Central memory CD4-positive, alpha-beta T cell (primary cell): ENCODE measurements at regions not wholly inside any gene's neighbourhood (a gene's known extent, or its start where the extent isn't known, plus 50 kb on each side); places are given as distances from the start of the nearest gene placed in this dataset.
A peak's percentile ranks its signal among the peaks of the same experiment; 100 is the strongest.
"Not testable (repeated sequence)": the region's sequence is repeated elsewhere in the genome, so short reads cannot be mapped to it uniquely, and the experiment has no call there.

ENCODE experiments used
- DNase-seq: peaks from one replicate; pipeline ENCODE4 v3.0.0; 2022

- no peak for DNase-seq
Measured at GRCh38 chr5:159458217-159458711, 128.0 kb upstream of the IL12B start.

GRCh38 chr5:159459132-159459627 is 128.9 kb upstream of the IL12B start:
- no peak for DNase-seq

GRCh38 chr5:159459951-159460538 is 129.8 kb upstream of the IL12B start:
- DNase-seq = no peak

DNA sequence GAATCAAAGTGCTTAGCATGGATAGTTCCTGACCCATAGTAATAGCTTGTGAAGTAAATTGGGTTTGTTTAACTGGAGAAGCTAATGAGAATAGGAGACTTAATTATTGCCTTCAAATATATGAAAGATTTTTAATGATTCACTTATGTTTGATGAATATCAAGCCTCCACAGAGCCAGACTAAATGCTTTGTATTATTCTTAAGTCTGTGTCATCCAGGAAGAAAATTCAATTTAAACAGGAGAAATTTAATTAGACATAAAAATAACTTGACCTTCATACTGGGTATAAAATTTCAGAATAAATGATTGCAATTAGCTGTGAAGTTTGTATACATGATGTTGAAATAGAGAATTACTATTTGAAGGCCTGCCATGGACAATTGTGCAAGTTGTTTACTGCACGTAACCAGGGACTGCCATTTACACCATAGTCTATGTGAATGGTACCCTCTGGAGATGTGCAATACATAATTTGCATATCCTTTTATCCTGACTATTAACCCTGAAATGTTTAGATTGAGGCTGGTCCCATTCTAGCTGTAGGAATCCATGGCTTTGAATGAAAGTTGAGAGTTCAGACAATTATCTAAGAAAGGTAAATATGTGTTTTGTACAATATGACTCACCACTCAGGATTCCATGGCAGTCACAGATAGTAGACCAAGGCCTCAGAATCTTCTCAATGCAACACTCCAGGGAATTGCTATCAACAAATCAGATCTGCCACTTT is 133.5 kb upstream of the IL12B start:
- DNase-seq = no peak

GRCh38 chr5:159465604-159466003 is 135.3 kb upstream of the IL12B start:
- DNase-seq = no peak

DNA sequence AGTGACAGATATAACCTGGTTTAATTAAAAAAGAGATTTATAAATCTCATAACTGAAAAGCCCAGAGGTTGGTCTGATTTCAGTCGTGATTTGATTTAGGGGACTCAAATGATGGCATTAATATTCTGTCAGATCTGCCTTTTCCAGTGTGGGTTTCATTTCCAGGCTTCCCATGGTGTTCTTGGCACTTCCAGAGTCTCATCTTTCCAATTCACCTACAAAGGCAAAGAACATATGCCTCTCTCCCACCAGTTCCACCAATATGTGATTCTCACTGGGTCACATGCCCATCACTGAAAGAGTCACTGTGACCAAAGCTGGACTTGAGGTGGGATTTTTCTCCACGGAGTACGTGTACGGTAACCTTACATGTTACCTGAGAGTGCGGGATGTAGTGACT is 137.4 kb upstream of the IL12B start:
- DNase-seq = no peak

GRCh38 chr5:159469496-159470372 is 139.4 kb upstream of the IL12B start:
- DNase-seq = peak; percentile 21

DNA sequence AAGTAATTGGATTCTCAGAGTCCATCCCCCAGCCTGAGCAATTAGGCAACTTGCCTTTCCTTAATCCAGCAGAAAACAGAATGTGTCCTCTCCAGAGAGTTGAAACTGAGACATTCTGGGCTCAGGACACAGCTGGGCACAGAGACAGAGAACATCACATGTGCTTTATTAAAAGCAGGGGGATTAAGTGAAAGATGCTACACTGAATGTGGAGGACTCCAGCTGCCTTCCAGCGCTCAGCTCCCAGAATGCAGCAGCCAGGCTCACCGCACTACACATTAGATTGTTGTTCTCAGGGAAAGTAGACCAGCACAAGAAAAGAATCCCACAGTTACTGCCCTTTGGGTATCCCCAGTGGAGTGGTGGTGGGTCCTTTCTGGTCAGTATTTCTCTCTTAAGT is 141.6 kb upstream of the IL12B start:
- no peak for DNase-seq

GRCh38 chr5:159475026-159475425 is 144.7 kb upstream of the IL12B start:
- no peak for DNase-seq

DNA sequence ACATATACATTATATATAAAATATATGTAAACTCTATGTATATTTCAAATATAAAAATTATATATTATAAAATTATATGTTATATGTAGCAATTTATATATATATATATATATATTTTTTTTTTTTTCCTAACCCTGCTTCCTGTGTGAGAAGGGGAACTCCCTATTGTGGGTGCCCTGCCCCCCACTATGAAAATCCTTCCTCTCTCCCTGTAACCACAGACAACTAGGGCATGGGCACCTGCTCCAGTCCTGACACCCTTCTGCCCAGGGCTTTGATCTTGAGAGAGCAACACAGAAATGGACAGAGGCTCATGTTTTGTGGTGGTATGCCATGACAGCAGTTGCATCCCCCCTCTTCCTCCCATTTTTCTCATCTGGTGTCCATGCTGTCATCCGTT is 148.7 kb upstream of the IL12B start:
- DNase-seq = peak; percentile 23

DNA sequence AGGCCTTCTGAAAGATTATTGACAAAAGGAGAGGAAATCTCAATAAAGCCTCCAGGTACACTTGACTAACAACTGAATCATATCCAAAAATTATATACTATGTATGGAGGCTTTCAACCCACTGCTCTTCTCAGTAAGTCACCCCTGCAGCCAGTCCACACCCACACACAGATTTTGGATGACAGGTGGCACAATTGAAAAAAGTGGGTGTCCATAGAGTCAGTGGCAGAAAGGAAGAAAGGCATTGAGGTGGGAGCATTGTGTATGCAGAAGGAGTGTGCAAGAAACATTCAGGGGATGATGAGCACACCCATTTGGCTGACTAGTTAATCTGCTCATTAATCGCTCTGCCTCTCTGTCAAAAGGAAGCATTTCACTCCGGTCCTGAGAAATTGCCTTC is 150.6 kb upstream of the IL12B start:
- DNase-seq = no peak

- DNase-seq = no peak
Measured at GRCh38 chr5:159481751-159482150, 151.5 kb upstream of the IL12B start.

DNA sequence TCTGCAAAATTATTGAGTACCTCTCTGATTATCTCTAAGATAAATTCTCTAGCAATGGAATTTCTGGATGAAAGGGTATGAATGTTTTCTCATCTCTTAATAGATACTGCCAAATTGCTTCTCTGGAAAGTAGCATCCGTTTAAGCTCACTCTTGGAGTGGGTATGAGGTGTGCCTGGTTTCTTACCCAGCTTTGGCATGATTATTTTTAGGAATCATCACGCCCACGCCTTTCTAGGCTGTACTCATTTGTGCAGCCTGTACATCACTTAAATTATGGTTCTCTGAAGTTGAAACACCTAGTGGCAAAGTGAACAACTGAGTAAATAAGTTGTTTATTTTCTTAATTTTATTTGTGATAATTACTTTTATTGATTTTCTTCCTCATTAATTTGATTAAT is 156.5 kb upstream of the IL12B start:
- no peak for DNase-seq

- no peak for DNase-seq
Measured at GRCh38 chr5:159488516-159488915, 158.2 kb upstream of the IL12B start.

DNA sequence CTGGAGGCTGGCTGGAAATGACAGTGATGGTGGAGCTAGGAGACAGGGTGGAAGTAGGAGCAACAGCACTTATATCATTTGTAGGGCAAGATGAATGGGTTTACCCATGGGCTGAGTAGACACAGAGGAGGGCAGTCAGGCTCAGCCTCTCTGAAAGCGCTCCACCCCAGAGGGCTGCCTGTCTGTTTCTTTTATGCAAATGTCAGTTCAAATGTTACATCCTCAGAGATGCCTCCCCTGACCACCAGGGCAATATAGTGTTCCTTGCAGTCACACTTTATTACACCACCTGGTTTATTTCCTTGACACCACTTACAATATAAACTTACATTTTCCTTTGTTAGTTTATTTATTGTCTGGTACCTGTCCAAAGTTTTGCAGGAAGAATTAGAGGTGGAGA is 159.5 kb upstream of the IL12B start:
- no peak for DNase-seq

DNA sequence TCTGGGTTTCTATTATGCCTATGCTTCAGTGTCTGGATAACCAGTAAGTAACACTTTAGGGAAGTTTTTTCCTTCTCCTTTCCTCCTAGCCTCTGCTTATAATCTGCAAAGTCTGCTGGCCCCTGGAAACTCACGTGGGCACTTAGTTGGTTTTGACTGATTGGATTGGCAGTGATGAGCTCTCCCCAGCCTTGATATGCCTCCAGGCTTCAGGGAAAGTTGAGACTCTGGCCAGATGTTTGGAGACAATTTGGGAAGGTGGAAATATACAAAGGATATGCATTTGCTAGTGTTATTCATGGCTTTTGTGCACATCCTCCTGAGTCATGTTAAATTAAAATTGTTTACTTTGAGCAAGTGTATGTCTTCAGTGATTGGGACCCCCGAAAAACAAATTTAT is 160.2 kb upstream of the IL12B start:
- no peak for DNase-seq

- DNase-seq = no peak
Measured at GRCh38 chr5:159493696-159494095, 163.4 kb upstream of the IL12B start.

DNA sequence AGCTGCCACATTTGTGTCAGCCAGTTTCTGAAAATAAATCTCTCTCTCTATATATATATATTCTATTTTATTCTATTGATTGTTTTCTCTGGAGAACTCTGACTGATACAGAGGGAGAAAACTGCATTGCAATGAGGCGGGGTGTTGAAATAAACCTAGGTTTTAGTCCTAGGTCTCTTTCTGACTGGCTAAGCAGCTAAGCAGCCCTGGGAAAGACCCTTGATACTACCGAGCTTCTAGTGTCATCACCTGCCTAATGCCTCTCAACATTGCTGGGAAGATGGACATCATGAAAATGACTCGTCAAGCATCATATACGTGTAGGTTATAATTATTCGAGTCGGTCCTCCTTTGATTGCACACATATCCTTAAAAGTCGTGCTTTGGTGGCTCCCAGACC is 166.5 kb upstream of the IL12B start:
- no peak for DNase-seq

GRCh38 chr5:159497221-159497620 is 166.9 kb upstream of the IL12B start:
- DNase-seq = no peak

- DNase-seq = no peak
Measured at GRCh38 chr5:159498630-159499029, 168.3 kb upstream of the IL12B start.

DNA sequence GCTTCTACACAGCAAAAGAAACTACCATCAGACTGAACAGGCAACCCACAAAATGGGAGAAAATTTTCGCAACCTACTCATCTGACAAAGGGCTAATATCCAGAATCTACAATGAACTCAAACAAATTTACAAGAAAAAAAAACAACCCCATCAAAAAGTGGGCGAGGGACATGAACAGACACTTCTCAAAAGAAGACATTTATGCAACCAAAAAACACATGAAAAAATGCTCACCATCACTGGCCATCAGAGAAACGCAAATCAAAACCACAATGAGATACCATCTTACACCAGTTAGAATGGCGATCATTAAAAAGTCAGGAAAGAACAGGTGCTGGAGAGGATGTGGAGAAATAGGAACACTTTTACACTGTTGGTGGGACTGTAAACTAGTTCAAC is 171.8 kb upstream of the IL12B start:
- not testable (repeated sequence) for DNase-seq

DNA sequence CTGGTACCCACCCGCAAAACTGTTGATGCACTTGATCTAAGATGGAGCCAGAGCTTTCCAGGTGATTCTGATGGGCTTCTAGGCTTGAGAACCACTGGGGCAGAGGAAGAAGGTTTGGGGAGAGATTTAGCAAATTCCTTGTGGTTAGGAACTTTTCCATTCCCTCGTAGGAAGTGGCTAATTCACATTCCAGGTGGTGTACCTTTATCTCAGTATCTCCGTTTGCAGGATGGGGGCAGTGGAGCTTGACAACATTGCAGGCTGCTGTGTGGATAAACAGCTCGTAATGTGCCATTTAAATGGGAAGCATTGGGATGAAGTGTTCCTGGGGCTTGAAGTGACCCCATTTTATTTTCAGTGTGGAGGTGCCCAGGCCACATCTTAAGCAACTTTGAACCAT is 172.9 kb upstream of the IL12B start:
- DNase-seq = no peak

DNA sequence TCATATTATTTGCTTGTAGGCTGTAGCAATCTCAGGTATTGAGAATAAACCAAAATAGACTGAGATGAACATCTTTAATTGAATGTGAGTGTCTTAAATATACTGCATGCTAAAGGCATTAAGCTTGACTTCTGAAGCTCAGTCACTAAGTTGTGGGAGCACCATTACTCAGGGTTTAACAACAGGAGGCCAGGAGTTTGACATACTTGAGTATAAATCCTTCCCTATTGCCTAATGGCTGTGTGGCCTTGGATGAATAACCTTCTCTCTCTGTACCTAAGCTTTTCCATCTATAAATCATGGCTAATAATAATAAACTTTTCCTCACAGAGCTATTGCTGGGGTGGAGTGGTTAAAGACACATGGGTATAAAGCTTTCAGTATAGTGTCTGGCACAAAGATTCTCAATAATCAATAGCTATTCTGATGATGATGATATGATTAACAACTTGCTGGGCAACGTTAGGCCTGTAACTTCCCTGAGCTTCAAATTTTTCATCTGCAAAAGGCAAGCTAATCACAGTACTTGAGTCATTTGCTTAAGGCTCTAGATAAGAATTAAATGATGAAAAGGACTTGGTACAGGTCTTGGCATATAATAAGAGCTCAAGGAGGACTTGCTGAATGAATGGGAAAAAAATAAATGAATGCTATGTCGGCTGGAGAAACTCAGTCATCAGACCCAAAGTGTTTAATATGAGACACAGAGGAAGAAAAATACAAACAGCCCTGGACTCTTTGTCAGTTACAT is 174.0 kb upstream of the IL12B start:
- no peak for DNase-seq
